ENCODE measurements at regions not wholly inside any gene's neighbourhood (a gene's known extent, or its start where the extent isn't known, plus 50 kb on each side); places are given as distances from the start of the nearest gene placed in this dataset.
A peak's percentile ranks its signal among the peaks of the same experiment; 100 is the strongest.

GRCh38 chr9:3730511-3730922 lies 204.7 kb upstream of the RFX3 start:
- no peak for DNase-seq
- Histone ChIP-seq H3K23ac (ENCODE audit: low read length) (no peak overlapping the region), H3K4me3 (ENCODE audit: low read depth, low read length) (no peak overlapping the region), H3K4ac (ENCODE audit: low read depth, low read length) (no peak overlapping the region), H2AFZ (ENCODE audit: insufficient read depth, low read length, poor library complexity) (no peak overlapping the region), H3K18ac (ENCODE audit: low read length) (no peak overlapping the region), H3K4me1 (ENCODE audit: control insufficient read depth in 1 of 2, insufficient read depth in 2 of 2, low read length in 2 of 2) (no peaks in the 10 kb centered on the region), H4K8ac (ENCODE audit: low read depth, low read length) (no peak overlapping the region), H3K9ac (ENCODE audit: low read length) (no peak overlapping the region), H2BK5ac (ENCODE audit: low read depth, low read length, poor library complexity) (no peak overlapping the region), H2BK12ac (ENCODE audit: low read length) (no peak overlapping the region), H3K27me3 (ENCODE audit: insufficient read depth, low read length) (no peaks in the 10 kb centered on the region), H3K27ac (ENCODE audit: low read depth, low read length) (no peak overlapping the region), H2AK5ac (ENCODE audit: low read length) (no peak overlapping the region), H3K79me2 (ENCODE audit: control insufficient read depth, insufficient read depth, low read length, poor library complexity) (no peaks in the 10 kb centered on the region), H2BK120ac (ENCODE audit: insufficient read depth, low read length, poor library complexity) (no peak overlapping the region), H4K91ac (ENCODE audit: low read depth, low read length) (no peak overlapping the region), H3K4me2 (ENCODE audit: low read length) (no peak overlapping the region), H3K79me1 (ENCODE audit: low read length) (no peaks in the 10 kb centered on the region), H3K36me3 (ENCODE audit: control insufficient read depth in 1 of 2, insufficient read depth in 2 of 2, low read length in 2 of 2) (no peaks in the 10 kb centered on the region), H3K9me3 (ENCODE audit: insufficient read depth, low read depth, low read length) (no peaks in the 10 kb centered on the region), H4K12ac (ENCODE audit: low read depth, low read length) (no peak overlapping the region), H3K14ac (ENCODE audit: low read length) (no peak overlapping the region)
- WGBS (ENCODE audit: extremely low coverage, insufficient coverage, insufficient read length), result no CpG with 5 or more reads among the region's 2 CpGs

GRCh38 chr9:3721096-3721495 lies 195.3 kb upstream of the RFX3 start:
- Histone ChIP-seq H2BK5ac (ENCODE audit: low read depth, low read length, poor library complexity) (no peak overlapping the region), H3K4me1 (ENCODE audit: control insufficient read depth in 1 of 2, insufficient read depth in 2 of 2, low read length in 2 of 2) (no peaks in the 10 kb centered on the region), H3K79me2 (ENCODE audit: control insufficient read depth, insufficient read depth, low read length, poor library complexity) (no peaks in the 10 kb centered on the region), H4K8ac (ENCODE audit: low read depth, low read length) (no peak overlapping the region), H3K9me3 (ENCODE audit: insufficient read depth, low read depth, low read length) (no peaks in the 10 kb centered on the region), H2BK12ac (ENCODE audit: low read length) (no peak overlapping the region), H3K4me3 (ENCODE audit: low read depth, low read length) (no peak overlapping the region), H2AK5ac (ENCODE audit: low read length) (no peak overlapping the region), H3K4ac (ENCODE audit: low read depth, low read length) (no peak overlapping the region), H2AFZ (ENCODE audit: insufficient read depth, low read length, poor library complexity) (no peak overlapping the region), H3K79me1 (ENCODE audit: low read length) (no peaks in the 10 kb centered on the region), H3K36me3 (ENCODE audit: control insufficient read depth in 1 of 2, insufficient read depth in 2 of 2, low read length in 2 of 2) (no peaks in the 10 kb centered on the region), H3K9ac (ENCODE audit: low read length) (no peak overlapping the region), H3K23ac (ENCODE audit: low read length) (no peak overlapping the region), H4K91ac (ENCODE audit: low read depth, low read length) (no peak overlapping the region), H3K14ac (ENCODE audit: low read length) (no peak overlapping the region), H3K27me3 (ENCODE audit: insufficient read depth, low read length) (no peaks in the 10 kb centered on the region), H3K18ac (ENCODE audit: low read length) (no peak overlapping the region), H3K27ac (ENCODE audit: low read depth, low read length) (no peak overlapping the region), H2BK120ac (ENCODE audit: insufficient read depth, low read length, poor library complexity) (no peak overlapping the region), H4K12ac (ENCODE audit: low read depth, low read length) (no peak overlapping the region), H3K4me2 (ENCODE audit: low read length) (no peak overlapping the region)
- no peak for DNase-seq

GRCh38 chr9:3719286-3719685 lies 193.5 kb upstream of the RFX3 start:
- Histone ChIP-seq H2AFZ (ENCODE audit: insufficient read depth, low read length, poor library complexity) (no peak overlapping the region), H3K27ac (ENCODE audit: low read depth, low read length) (no peak overlapping the region), H3K79me1 (ENCODE audit: low read length) (no peaks in the 10 kb centered on the region), H3K14ac (ENCODE audit: low read length) (no peak overlapping the region), H3K4me1 (ENCODE audit: control insufficient read depth in 1 of 2, insufficient read depth in 2 of 2, low read length in 2 of 2) (no peaks in the 10 kb centered on the region), H2AK5ac (ENCODE audit: low read length) (no peak overlapping the region), H3K4me3 (ENCODE audit: low read depth, low read length) (no peak overlapping the region), H3K9me3 (ENCODE audit: insufficient read depth, low read depth, low read length) (no peaks in the 10 kb centered on the region), H4K8ac (ENCODE audit: low read depth, low read length) (no peak overlapping the region), H3K9ac (ENCODE audit: low read length) (no peak overlapping the region), H4K12ac (ENCODE audit: low read depth, low read length) (no peak overlapping the region), H3K23ac (ENCODE audit: low read length) (no peak overlapping the region), H3K27me3 (ENCODE audit: insufficient read depth, low read length) (no peaks in the 10 kb centered on the region), H2BK5ac (ENCODE audit: low read depth, low read length, poor library complexity) (no peak overlapping the region), H3K79me2 (ENCODE audit: control insufficient read depth, insufficient read depth, low read length, poor library complexity) (no peaks in the 10 kb centered on the region), H3K18ac (ENCODE audit: low read length) (no peak overlapping the region), H2BK12ac (ENCODE audit: low read length) (no peak overlapping the region), H4K91ac (ENCODE audit: low read depth, low read length) (no peak overlapping the region), H2BK120ac (ENCODE audit: insufficient read depth, low read length, poor library complexity) (no peak overlapping the region), H3K4me2 (ENCODE audit: low read length) (no peak overlapping the region), H3K36me3 (ENCODE audit: control insufficient read depth in 1 of 2, insufficient read depth in 2 of 2, low read length in 2 of 2) (no peaks in the 10 kb centered on the region), H3K4ac (ENCODE audit: low read depth, low read length) (no peak overlapping the region)
- DNase-seq, result peak in 1 of 2 donors; percentile 42

- Histone ChIP-seq H3K27me3 (ENCODE audit: insufficient read depth, low read length) (no peaks in the 10 kb centered on the region), H3K27ac (ENCODE audit: low read depth, low read length) (no peak overlapping the region), H3K14ac (ENCODE audit: low read length) (no peak overlapping the region), H3K18ac (ENCODE audit: low read length) (no peak overlapping the region), H3K9ac (ENCODE audit: low read length) (no peak overlapping the region), H3K79me1 (ENCODE audit: low read length) (no peaks in the 10 kb centered on the region), H4K8ac (ENCODE audit: low read depth, low read length) (no peak overlapping the region), H2BK12ac (ENCODE audit: low read length) (no peak overlapping the region), H2AK5ac (ENCODE audit: low read length) (no peak overlapping the region), H2BK120ac (ENCODE audit: insufficient read depth, low read length, poor library complexity) (no peak overlapping the region), H3K4me3 (ENCODE audit: low read depth, low read length) (no peak overlapping the region), H2BK5ac (ENCODE audit: low read depth, low read length, poor library complexity) (no peak overlapping the region), H4K91ac (ENCODE audit: low read depth, low read length) (no peak overlapping the region), H3K23ac (ENCODE audit: low read length) (no peak overlapping the region), H3K36me3 (ENCODE audit: control insufficient read depth in 1 of 2, insufficient read depth in 2 of 2, low read length in 2 of 2) (no peaks in the 10 kb centered on the region), H3K4me2 (ENCODE audit: low read length) (no peak overlapping the region), H4K12ac (ENCODE audit: low read depth, low read length) (no peak overlapping the region), H2AFZ (ENCODE audit: insufficient read depth, low read length, poor library complexity) (no peak overlapping the region), H3K9me3 (ENCODE audit: insufficient read depth, low read depth, low read length) (no peaks in the 10 kb centered on the region), H3K4me1 (ENCODE audit: control insufficient read depth in 1 of 2, insufficient read depth in 2 of 2, low read length in 2 of 2) (no peaks in the 10 kb centered on the region), H3K79me2 (ENCODE audit: control insufficient read depth, insufficient read depth, low read length, poor library complexity) (no peaks in the 10 kb centered on the region), H3K4ac (ENCODE audit: low read depth, low read length) (no peak overlapping the region)
- no CpG with 5 or more reads among the region's 2 CpGs for WGBS (ENCODE audit: extremely low coverage, insufficient coverage, insufficient read length)
- no peak for DNase-seq
Observed at GRCh38 chr9:3716415-3716814, 190.6 kb upstream of the RFX3 start.

- Histone ChIP-seq H3K14ac (ENCODE audit: low read length) (no peak overlapping the region), H3K4me3 (ENCODE audit: low read depth, low read length) (no peak overlapping the region), H3K79me1 (ENCODE audit: low read length) (no peaks in the 10 kb centered on the region), H3K4me1 (ENCODE audit: control insufficient read depth in 1 of 2, insufficient read depth in 2 of 2, low read length in 2 of 2) (no peaks in the 10 kb centered on the region), H3K9me3 (ENCODE audit: insufficient read depth, low read depth, low read length) (no peaks in the 10 kb centered on the region), H3K18ac (ENCODE audit: low read length) (no peak overlapping the region), H3K23ac (ENCODE audit: low read length) (no peak overlapping the region), H3K4me2 (ENCODE audit: low read length) (no peak overlapping the region), H4K12ac (ENCODE audit: low read depth, low read length) (no peak overlapping the region), H2AFZ (ENCODE audit: insufficient read depth, low read length, poor library complexity) (no peak overlapping the region), H2BK5ac (ENCODE audit: low read depth, low read length, poor library complexity) (no peak overlapping the region), H3K36me3 (ENCODE audit: control insufficient read depth in 1 of 2, insufficient read depth in 2 of 2, low read length in 2 of 2) (no peaks in the 10 kb centered on the region), H3K27ac (ENCODE audit: low read depth, low read length) (no peak overlapping the region), H2BK120ac (ENCODE audit: insufficient read depth, low read length, poor library complexity) (no peak overlapping the region), H4K91ac (ENCODE audit: low read depth, low read length) (no peak overlapping the region), H4K8ac (ENCODE audit: low read depth, low read length) (no peak overlapping the region), H3K79me2 (ENCODE audit: control insufficient read depth, insufficient read depth, low read length, poor library complexity) (no peaks in the 10 kb centered on the region), H3K27me3 (ENCODE audit: insufficient read depth, low read length) (no peaks in the 10 kb centered on the region), H2AK5ac (ENCODE audit: low read length) (no peak overlapping the region), H3K4ac (ENCODE audit: low read depth, low read length) (no peak overlapping the region), H2BK12ac (ENCODE audit: low read length) (no peak overlapping the region), H3K9ac (ENCODE audit: low read length) (no peak overlapping the region)
- DNase-seq, result no peak
- no CpG with 5 or more reads among the region's 1 CpG for WGBS (ENCODE audit: extremely low coverage, insufficient coverage, insufficient read length)
Observed at GRCh38 chr9:3708751-3709150, 182.9 kb upstream of the RFX3 start.

Data from trophoblast cell (in vitro differentiated cells and primary cell).